ENCODE measurements at regions not wholly inside any gene's neighbourhood (a gene's known extent, or its start where the extent isn't known, plus 50 kb on each side); places are given as distances from the start of the nearest gene placed in this dataset.

GRCh38 chr22:49601614-49602321 lies 225.9 kb downstream of the BRD1 start:
- TF ChIP-seq CTCF (IDR thresholded peaks at IDR 0.05; ENCODE audit: insufficient read depth, missing control alignments), result no peak
- FAIRE-seq, result no peak
- DNase-seq (ENCODE audit: insufficient read length, low spot score), result no peak

- TF ChIP-seq CTCF (IDR thresholded peaks at IDR 0.05; ENCODE audit: insufficient read depth, missing control alignments), result no peak
- no peak for FAIRE-seq
Measured at GRCh38 chr22:49600891-49601431, 226.7 kb downstream of the BRD1 start.

GRCh38 chr22:49600468-49600867 lies 227.2 kb downstream of the BRD1 start:
- DNase-seq (ENCODE audit: insufficient read length, low spot score) (no peak), FAIRE-seq (no peak)
- no peak for TF ChIP-seq CTCF (IDR thresholded peaks at IDR 0.05; ENCODE audit: insufficient read depth, missing control alignments)

More at GRCh38 chr22:49600891-49601431, 226.7 kb downstream of the BRD1 start:
- DNase-seq (ENCODE audit: insufficient read length, low spot score), result no peak

- no peak for DNase-seq (ENCODE audit: insufficient read length, low spot score)
- no peak for FAIRE-seq
- no peak for TF ChIP-seq CTCF (IDR thresholded peaks at IDR 0.05; ENCODE audit: insufficient read depth, missing control alignments)
Measured at GRCh38 chr22:49599691-49600455, 227.8 kb downstream of the BRD1 start.

GRCh38 chr22:49599039-49599438 lies 228.6 kb downstream of the BRD1 start:
- no peak for DNase-seq (ENCODE audit: insufficient read length, low spot score)
- TF ChIP-seq CTCF (IDR thresholded peaks at IDR 0.05; ENCODE audit: insufficient read depth, missing control alignments), result no peak
- FAIRE-seq, result no peak

- TF ChIP-seq CTCF (IDR thresholded peaks at IDR 0.05; ENCODE audit: insufficient read depth, missing control alignments), result no peak
- DNase-seq (ENCODE audit: insufficient read length, low spot score) (no peak), FAIRE-seq (no peak)
Measured at GRCh38 chr22:49598338-49598737, 229.3 kb downstream of the BRD1 start.

All from D721Med (cell line).